IPS-18c (cell line): ENCODE measurements at regions not wholly inside any gene's neighbourhood (a gene's known extent, or its start where the extent isn't known, plus 50 kb on each side); places are given as distances from the start of the nearest gene placed in this dataset.

Experiments used
- H3K4me3 ChIP-seq: 2 replicates; pipeline ENCODE4 v1.7.0; 2013; ENCODE audit warnings: low read depth, mild to moderate bottlenecking, low read length, moderate library complexity; ENCODE audit not compliant: insufficient read depth
- H3K9me3 ChIP-seq: one replicate; pipeline ENCODE4 v1.6.1; 2013; ENCODE audit warnings: mild to moderate bottlenecking, low read length, moderate library complexity; ENCODE audit not compliant: control insufficient read depth, insufficient read depth

DNA sequence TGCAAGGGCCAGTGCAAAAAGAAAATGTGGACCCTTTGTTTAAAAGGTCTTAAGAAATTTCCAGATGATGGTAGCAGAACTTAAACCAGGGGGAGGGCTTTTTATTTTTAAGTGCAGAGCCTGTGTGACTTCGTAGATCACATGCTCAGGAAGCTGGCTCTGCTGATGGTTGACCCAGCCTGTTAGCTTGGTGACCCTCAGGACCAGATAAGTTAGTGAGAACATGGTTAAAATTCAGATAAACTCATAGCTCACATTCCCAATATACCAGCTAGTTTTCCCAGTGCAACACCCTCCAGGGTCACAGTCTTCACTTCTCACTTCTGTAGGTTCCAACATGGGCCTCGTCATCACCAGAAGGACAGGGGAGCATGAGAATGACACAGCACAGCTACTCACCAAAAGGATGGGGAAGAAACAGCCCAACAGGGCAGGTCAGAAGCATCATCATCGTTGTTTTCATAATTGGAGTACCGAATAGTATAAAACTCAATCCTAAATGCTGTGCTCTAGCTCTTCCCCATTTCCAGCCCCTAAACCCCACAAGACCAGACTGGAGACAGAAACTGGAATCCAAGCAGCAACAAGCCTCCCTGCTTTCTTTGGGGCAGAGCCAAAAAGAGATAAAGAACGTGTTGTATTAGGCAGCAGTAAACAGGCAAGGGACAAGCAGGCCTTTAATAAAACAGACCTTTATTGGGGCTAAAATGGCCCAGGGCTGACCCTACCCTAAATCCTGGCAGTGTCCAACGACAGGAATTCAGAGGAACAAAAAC is 102.2 kb upstream of the ANKRD1 start:
- Histone ChIP-seq H3K9me3 (no peaks in the 10 kb centered on the region), H3K4me3 (no peak overlapping the region)

DNA sequence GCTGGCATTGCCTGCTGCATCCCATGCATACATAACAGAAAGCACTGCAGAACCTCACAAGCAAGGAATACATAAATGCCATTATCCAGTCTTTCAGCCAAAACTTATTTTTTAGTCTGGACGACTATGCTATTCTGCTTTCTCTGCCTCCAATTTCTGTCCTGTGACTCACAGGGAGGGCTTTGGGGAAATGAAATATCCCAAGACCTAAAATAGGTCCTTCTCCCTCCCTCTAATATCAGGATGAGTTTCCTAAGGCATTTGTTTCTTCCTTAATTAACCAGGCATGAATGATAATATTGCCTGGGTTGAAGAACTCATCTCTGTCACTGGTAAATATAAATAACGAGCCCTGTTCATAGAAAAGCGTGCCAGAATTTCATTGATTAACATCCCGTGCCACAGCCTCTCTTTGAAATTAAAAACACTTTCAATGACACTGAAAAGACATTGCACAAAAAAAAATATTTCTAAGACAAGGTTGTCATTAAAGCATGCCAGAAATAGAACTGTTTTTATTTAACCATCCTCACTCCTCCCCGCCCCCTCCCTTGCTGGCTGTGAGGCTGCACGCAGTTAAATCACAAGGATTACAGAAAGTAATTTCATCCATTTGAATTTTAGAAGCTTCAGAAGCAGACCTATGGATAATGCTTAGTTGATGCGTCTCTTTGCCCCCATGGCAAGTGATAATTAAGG is 103.0 kb upstream of the ANKRD1 start:
- Histone ChIP-seq H3K9me3 (no peaks in the 10 kb centered on the region), H3K4me3 (no peak overlapping the region)

DNA sequence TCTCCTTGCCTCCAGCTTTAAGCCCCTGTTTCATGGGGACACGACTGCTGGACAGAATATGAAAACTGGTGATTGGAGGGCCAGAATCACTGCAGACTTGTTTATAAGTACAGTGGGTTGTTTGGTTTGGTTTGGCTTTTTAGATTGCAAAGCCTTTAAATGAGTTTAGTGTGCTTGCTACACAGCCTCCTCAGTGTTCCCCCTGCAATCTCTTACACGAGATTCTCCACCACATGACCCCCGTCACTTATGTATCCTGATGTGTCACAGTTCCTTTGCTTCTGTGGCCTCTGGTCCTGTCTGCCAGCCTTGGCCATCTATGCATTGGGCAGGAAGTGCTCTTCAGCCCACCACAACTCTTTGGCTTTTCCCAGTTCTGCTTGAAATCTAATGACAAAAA is 103.7 kb upstream of the ANKRD1 start:
- no peaks in the 10 kb centered on the region for H3K9me3 ChIP-seq

DNA sequence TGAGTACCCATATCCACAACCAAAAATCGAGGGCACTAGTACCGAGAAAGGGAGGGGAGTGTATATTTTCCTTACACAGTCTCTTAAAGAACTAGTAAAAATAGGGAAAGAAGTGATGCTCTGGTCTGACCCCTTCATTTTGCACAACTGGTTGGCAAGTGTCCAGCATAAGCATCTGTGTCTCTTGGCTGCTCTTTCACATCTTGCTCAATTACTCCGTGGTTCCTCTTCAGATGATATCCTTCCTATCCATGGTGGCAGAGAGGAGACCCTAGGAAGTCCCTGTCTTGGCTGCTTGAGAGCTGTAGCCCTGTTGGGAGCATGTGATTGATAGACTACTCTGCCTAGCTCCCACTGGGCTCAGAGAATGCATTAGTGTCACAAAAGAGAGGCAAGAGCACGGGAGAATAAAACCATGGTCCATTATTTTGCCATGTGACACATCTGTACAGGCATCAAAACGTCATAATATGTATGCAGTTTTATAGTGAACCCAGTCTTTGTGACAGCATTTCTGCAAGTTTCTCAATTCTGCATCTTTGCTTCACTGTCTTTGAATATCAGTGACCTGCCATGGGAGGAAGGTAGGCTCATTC is 111.8 kb upstream of the ANKRD1 start:
- Histone ChIP-seq H3K9me3 (no peaks in the 10 kb centered on the region), H3K4me3 (no peak overlapping the region)

More for the DNA sequence above, 103.7 kb upstream of the ANKRD1 start:
- no peak overlapping the region for H3K4me3 ChIP-seq

DNA sequence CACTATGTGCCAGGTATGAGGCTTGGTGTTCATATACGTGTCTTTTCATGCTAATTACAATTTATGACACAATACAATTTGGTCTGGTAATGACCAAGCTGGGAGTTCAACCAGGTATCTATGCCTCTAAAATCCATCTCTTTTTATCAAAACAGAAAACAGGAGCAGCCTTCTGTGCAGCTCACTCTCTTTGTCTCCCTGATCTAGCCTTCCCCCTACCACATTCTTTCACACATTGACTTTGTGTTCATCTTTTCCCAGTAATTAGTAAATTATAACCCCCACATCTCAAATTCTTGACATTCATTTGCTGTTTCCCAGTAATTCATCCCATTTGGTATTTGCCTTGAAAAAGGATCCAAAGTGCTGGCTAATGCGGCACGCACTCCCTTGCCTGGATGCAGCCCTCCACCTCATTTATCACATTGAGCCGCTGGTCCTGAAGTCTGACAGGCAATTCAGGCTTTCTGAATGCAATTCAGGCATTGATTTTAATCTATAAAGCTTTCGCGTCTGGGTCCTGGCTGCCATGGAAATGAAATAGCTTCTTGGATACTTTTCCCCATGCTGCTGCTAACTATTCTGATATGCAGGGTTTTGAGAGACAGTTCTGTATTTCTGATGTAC is 112.5 kb upstream of the ANKRD1 start:
- Histone ChIP-seq H3K4me3 (no peak overlapping the region), H3K9me3 (no peaks in the 10 kb centered on the region)

DNA sequence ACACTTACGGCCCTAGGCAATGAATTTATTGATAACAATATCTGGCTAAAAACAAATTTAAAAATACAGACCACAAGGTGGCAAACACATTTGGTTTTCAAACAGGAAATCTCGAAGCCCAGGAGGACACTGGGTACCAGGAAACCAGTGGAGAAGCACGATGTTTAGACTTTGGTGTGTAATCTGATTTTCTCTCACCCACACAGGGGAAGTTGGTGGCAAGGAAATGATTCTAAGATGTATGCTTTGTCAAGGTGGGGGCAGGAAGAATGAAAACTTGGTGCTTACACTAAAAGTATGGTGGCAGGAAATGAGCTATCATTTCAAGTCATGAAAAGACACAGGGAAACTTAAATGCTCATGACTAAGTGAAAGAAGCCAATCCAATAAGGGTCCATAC is 113.2 kb upstream of the ANKRD1 start:
- Histone ChIP-seq H3K9me3 (no peaks in the 10 kb centered on the region), H3K4me3 (no peak overlapping the region)

DNA sequence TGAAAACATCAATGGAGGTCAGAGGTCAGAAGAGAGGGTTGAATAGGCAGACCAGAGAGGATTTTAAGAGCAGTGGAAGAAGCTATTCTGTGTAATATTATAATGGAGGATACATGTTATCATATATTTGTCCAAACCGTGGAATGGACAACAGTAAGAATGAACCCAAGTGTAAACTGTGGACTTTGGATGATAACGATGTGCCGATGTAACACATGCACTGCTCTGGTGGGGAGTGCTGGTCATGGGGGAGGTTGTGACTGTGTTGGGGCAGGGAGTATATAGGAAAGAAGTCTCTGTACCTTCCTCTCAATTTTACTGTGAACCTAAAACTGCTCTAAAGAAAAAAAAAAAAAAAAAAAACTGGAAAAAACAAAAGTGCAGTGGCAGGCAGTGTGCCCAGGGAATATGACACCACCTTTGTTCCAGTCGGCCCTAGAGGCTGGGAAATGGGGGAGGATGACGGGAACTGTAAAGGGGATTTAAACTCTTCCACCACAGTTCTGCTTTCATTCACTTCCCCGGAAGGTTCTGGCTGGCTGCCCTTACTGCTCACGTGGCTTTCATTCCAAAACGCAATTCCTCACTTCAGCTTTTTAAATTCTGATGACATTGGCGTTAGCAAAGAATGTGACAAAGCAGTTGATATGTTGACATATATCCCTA is 113.7 kb upstream of the ANKRD1 start:
- no peaks in the 10 kb centered on the region for H3K9me3 ChIP-seq
- H3K4me3 ChIP-seq, result no peak overlapping the region

DNA sequence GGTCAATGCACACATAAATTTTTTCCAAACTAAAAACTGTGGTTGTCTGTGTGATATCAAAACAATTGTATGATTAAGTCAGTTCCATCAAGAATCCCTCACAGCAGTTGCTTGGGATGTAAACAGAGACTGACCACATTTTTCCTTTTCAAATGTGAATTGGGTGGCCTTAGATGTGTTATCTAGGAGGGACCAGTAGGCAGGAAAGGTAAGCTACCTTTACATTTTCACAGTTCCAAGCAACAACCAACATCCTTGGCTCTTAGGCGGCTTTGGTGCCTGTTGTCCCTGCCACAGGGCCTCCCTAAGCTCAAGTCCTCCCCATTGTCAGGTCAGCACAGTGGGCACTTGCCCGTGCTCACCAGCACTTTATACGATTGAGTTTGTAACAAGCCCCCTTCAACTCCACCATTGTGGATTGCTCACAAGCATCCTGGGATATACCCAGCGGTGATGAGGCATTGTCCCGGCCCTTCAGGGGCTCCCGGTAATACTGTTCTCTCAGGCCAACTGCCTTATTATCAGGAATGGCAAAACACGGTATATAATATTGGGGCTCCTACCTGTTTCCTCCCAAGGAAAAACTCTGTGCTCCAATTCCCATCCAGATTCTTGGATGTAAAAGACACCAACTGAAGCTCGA is 114.9 kb upstream of the ANKRD1 start:
- H3K9me3 ChIP-seq, result no peaks in the 10 kb centered on the region
- no peak overlapping the region for H3K4me3 ChIP-seq

DNA sequence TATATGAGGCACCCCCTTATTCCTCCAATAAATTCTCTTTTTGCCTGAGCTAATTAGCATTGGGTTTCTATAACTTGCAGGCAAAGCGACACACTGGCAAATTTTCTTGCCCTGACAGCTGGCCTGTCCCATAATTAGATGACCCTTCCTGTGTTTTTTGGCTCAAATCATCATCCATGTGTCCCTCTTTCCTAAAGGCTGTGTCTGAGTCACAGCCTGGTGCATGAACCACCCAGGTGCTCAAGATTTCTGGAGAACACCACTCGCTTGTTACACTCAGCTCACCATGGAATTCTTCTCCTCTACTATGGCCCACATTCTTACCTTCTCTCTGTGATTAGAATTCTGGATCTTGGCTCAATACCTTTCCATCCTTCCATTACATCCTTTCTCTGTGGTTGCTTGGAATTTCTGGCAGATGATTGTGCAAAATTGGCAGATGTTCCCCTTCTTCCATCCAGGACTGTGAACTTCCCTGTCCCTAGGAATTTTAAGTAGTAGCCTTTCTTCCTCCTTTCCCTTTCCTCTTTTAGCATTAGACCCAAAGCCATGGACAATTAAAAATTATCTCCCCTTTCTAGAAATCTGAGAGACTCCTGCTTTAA is 116.0 kb upstream of the ANKRD1 start:
- H3K9me3 ChIP-seq, result no peaks in the 10 kb centered on the region
- H3K4me3 ChIP-seq, result no peak overlapping the region

DNA sequence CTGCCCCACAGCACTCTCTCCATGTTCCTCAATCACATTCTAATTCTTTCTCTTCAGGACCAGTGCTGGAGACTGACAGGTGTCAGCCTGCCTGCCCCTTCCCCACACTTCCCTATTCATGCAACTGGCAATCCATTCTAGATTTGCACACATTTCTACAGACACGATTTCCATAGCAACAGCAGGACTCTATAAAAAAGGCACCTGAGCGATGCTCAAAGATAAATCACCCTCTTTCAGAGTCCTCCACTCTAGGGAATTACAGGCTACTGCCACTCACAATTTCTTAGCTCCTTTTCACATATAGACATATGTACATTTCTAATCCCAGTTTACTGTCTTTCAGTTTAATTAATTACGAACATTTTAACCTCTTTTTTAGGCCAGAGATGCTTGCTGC is 118.1 kb upstream of the ANKRD1 start:
- H3K9me3 ChIP-seq, result no peaks in the 10 kb centered on the region
- H3K4me3 ChIP-seq, result no peak overlapping the region

DNA sequence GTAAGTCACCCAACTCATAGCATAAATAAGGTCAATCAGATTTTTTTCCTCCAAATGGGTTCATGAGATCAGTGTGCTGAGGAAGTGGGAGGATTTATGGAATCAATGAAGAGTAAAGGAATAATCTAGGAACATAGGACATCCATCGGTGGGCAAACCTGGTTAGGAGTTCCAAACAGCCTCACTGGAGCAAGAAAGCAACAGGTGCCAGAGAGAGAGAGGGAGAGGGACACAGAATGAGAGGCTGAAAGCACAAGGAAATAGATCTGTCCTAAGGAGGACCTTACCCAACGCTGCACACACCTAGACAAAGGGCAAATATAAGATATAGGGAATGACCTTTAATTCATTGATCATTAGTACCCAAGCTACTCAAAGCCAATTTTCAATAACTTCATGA is 119.5 kb upstream of the ANKRD1 start:
- H3K9me3 ChIP-seq, result no peaks in the 10 kb centered on the region
- no peak overlapping the region for H3K4me3 ChIP-seq

DNA sequence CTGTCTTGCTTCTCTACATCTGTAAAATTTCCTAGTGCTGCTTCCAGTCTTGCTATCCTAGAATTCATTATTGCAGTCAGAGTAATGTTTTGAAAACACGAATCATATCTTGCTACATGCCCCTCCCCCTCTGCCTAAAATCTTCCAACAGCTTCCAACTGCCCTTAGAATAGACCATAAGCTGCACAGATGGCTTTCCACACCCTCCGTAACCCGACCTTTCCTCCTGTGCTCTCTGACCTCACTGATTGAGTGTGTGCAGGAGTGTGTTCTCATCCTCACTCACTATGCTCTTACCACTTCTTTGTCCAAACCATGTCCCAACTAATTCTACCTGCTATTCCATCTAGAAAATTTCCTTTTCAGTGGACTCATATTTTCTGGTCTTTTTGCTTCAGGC is 121.2 kb upstream of the ANKRD1 start:
- Histone ChIP-seq H3K9me3 (no peaks in the 10 kb centered on the region), H3K4me3 (no peak overlapping the region)

DNA sequence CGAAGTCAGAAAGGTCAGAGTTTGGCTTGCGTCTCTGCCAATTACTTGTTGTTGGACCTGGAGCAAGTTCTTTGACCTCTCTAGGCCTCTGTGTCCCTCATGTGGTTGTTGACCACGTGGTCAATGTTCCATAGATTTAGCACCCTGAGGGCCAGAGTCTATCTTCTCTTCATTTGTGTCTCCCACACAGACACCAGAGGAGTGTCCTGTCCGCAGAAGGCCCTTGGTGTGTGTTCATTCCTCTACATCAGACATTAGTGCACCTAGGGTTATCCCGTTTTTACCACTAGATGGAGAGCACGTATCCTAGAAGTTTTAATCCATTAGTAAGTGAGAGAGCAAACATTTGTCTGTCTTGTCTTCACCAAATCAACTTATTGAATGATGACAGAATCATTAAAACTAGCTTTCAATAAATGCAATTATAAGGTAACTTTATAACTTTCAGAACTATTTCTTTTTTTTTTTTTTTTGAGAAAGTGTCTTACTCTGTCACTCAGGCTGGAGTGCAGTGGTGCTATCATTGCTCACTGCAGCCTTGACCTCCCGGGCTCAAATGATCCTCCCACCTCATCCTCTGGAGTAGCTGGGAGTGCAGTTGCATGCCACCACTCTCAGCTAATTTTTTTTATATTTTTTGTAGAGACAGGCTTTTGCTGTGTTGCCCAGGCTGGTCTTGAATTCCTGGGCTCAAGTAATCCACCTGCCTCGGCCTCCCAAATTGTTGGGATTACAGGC is 122.5 kb upstream of the ANKRD1 start:
- Histone ChIP-seq H3K9me3 (no peaks in the 10 kb centered on the region), H3K4me3 (no peak overlapping the region)

DNA sequence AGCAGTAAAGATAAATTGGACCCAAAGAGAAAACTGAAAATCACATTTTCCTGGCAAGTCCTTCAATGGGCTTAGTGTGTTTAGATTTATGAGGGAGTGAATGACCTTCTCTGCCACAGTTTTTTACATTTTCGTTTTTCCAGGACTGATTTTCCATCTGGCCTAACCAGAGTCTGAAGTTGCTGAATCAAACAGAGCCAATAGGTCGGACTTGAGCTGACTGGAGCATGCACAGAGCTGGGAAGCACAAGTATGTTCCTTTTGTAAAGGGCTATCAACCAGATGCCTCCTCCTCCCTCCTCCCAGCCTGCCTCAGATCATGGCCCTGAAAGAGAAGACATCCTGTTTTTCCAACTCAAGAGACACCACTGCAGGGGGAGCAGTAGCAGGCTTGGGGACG is 126.0 kb upstream of the ANKRD1 start:
- Histone ChIP-seq H3K4me3 (no peak overlapping the region), H3K9me3 (no peaks in the 10 kb centered on the region)

DNA sequence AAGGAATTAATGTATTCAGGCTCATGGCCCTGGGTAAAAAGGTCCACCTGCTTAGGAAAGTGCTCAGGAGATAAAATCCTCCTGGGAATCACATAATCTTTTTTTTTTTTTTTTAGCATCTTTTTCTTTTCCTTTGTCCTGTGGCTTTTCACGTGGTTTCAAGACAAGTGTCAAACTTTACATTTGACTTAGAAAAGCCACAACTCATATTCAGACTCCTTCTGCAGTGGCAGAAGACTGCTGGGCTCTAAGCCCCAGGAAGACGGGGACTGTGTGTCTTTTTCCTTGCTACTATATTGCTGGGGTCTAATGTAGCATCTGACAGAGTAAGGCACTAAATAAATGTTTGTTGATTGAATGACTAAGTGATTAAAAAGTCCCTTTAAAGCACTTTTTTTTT is 127.5 kb upstream of the ANKRD1 start:
- no peak overlapping the region for H3K4me3 ChIP-seq
- H3K9me3 ChIP-seq, result no peaks in the 10 kb centered on the region

DNA sequence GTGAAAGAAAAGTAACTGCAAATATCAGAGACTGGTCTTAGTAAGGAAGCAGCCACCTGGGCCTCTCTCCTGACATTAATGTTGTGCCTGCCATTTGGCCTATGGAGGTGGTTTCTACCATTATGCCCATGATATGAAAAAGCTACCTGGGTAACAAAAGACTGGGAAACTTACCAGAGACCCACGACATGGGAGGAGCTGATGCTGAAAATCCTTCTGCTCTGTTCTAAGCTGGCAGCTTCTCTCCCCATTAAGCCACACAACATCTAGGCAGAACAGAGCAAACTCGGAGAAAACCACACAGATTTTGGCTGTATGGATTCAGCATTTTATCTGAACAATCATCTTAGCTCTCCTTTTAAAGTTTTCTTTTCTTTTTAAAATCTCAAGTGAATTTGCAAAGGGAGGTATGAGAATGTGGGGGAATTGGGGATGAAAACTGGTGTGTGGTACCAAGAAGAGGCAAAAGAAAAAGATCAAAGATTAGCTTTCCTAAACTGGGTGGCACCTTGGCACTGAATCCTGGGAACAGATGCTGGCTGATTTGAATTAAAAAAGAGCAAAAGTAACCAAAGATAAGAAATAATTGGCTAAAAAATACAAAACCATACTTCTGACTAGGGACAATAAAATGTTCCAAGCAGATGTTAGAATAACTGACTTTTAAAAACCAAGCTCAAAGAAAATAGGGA is 128.6 kb upstream of the ANKRD1 start:
- Histone ChIP-seq H3K9me3 (no peaks in the 10 kb centered on the region), H3K4me3 (no peak overlapping the region)
